Panc1 (cell line): ENCODE measurements at regions not wholly inside any gene's neighbourhood (a gene's known extent, or its start where the extent isn't known, plus 50 kb on each side); places are given as distances from the start of the nearest gene placed in this dataset.
A peak's percentile ranks its signal among the peaks of the same experiment; 100 is the strongest.

Experiments
- ATAC-seq: fragments of 200-7000 bp; cut with Tn5 transposase; 2 replicates; pipeline ENCODE4 v1.9.1; 2020; ENCODE audit warnings: mild to moderate bottlenecking, moderate library complexity
- BruUV-seq: library from RNA; stranded (reverse); fragments of 400-500 nt; replicated peaks from 2 replicates; lab custom pipeline; 2021; lab: Mats Ljungman, UMichigan
- CTCF ChIA-PET: fragments of 300-600 bp; sonication (Branson Sonifier 250); formaldehyde crosslinking; loops from one replicate; lab custom pipeline; 2022; ENCODE audit warnings: antibody characterized with exemption; lab: Charles Lee
- POLR2A ChIA-PET: fragments of 300-600 bp; sonication (Branson Sonifier 250); formaldehyde crosslinking; loops from one replicate; lab custom pipeline; 2022; ENCODE audit warnings: antibody characterized with exemption; lab: Charles Lee
- DNase-seq: peaks from one replicate; pipeline ENCODE4 v3.0.0-alpha.2; 2010; ENCODE audit warnings: low read depth, low spot score
- H3K27ac ChIP-seq: 2 replicates; pipeline ENCODE4 v1.5.1; 2011; ENCODE audit warnings: mild to moderate bottlenecking, low read length, inconsistent platforms
- H3K27me3 ChIP-seq: fragments of 200-500 bp; sonication (Bioruptor generic); 2 replicates; pipeline ENCODE4 v1.6.0; 2014; ENCODE audit warnings: low read length, inconsistent platforms; ENCODE audit not compliant: control insufficient read depth, insufficient read depth
- H3K36me3 ChIP-seq: fragments of 200-500 bp; sonication (Bioruptor generic); 2 replicates; pipeline ENCODE4 v1.5.1; 2014; ENCODE audit warnings: inconsistent platforms, mild to moderate bottlenecking, low read length, moderate library complexity; ENCODE audit not compliant: control insufficient read depth, insufficient read depth
- H3K4me1 ChIP-seq: 2 replicates; pipeline ENCODE4 v1.5.1; 2011; ENCODE audit warnings: inconsistent platforms, mild to moderate bottlenecking, low read length, moderate library complexity; ENCODE audit not compliant: control insufficient read depth, insufficient read depth
- H3K4me3 ChIP-seq, 2 experiments: 2 replicates each; pipeline ENCODE4 v1.5.1; 2011 to 2012; ENCODE audit warnings: low read depth in 2 of 2, low read length in 2 of 2, mild to moderate bottlenecking in 2 of 2, inconsistent platforms in 1 of 2, moderate library complexity in 1 of 2
- H3K9me3 ChIP-seq: fragments of 200-500 bp; sonication (Bioruptor generic); 2 replicates; pipeline ENCODE4 v1.5.1; 2014; ENCODE audit warnings: low read depth, mild to moderate bottlenecking, inconsistent platforms, low read length, moderate library complexity; ENCODE audit not compliant: control insufficient read depth, insufficient read depth
- POLR2AphosphoS5 ChIP-seq: IDR thresholded peaks from 2 replicates; pipeline ENCODE4 v1.6.1; 2012; ENCODE audit warnings: mild to moderate bottlenecking, low read depth, low read length, moderate library complexity
- SIN3A ChIP-seq: IDR thresholded peaks from 2 replicates; pipeline ENCODE4 v1.6.1; 2012; ENCODE audit warnings: low read depth, mild to moderate bottlenecking, low read length, moderate library complexity, borderline replicate concordance; ENCODE audit not compliant: insufficient read depth
- TCF7L2 ChIP-seq: IDR thresholded peaks from 2 replicates; pipeline ENCODE4 v1.6.1; 2011; ENCODE audit warnings: mild to moderate bottlenecking, low read depth, low read length, inconsistent platforms
- in situ Hi-C: cut with HindIII; loops from 2 replicates; pipeline ENCODE4 v1.10.0; 2016; ENCODE audit warnings: low sequenced_read_pairs, low pct_unique_long_range_greater_than_20kb
- intact Hi-C: fragments of 100-400 bp; cut with micrococcal nuclease; formaldehyde crosslinking; loops from one replicate; pipeline ENCODE4 v1.10.0; 2022; ENCODE audit not compliant: unreplicated experiment
- TF ChIP-seq, protein P1 (sequence below), 2 experiments: IDR thresholded peaks; 2 replicates each; pipeline ENCODE4 v1.6.1; 2011 to 2012; ENCODE audit warnings: low read depth in 2 of 2, control low read depth in 1 of 2, low read length in 1 of 2, mild to moderate bottlenecking in 1 of 2, moderate library complexity in 1 of 2; ENCODE audit not compliant: insufficient read depth in 1 of 2
- TF ChIP-seq, protein P2 (sequence below): fragments of 450-650 bp; IDR thresholded peaks from 2 replicates; pipeline ENCODE4 v1.5.1; 2017; ENCODE audit warnings: mild to moderate bottlenecking

DNA sequence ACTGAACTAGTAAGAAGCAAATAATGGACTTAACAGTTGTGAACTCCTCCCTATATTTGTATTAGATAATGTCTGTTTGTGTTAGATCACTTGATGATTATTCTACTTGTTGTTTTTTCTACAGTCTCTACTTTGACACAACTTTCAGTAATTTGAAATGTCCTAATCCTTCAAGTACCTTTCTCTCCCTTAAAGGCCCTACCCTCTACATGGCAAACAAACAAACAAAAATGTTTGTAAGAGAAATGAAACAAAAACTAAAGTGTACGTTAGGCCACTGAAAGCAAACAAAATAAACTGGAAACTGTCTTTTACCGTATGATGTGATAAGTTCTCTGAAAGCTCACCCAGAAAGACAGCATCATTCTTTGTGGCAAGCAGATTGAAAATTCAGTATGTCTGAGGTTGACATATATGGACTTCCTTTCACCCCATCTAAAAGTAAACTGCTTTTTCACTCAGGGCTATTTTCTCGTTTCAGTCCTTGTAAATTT lies 255.9 kb upstream of the SNX7 start:
- ChIA-PET CTCF (no interaction called here), POLR2A (interaction anchor here (0.7 kb wide), 1 partner anchor 86 kb away, joined by 3 read pairs; no protein-coding TSS in a partner anchor)
- BruUV-seq, result no TSS peak
- no peaks in the 10 kb centered on the region for H3K36me3 ChIP-seq
- peaks cover 9% of the 10 kb centered on the region; the same call in 1 of the 2 replicates for H3K4me1 ChIP-seq
- TF ChIP-seq POLR2AphosphoS5 (no peak), TCF7L2 (peak; percentile 12; the same call in 1 of the 2 replicates)
- TF ChIP-seq, protein P1, sequence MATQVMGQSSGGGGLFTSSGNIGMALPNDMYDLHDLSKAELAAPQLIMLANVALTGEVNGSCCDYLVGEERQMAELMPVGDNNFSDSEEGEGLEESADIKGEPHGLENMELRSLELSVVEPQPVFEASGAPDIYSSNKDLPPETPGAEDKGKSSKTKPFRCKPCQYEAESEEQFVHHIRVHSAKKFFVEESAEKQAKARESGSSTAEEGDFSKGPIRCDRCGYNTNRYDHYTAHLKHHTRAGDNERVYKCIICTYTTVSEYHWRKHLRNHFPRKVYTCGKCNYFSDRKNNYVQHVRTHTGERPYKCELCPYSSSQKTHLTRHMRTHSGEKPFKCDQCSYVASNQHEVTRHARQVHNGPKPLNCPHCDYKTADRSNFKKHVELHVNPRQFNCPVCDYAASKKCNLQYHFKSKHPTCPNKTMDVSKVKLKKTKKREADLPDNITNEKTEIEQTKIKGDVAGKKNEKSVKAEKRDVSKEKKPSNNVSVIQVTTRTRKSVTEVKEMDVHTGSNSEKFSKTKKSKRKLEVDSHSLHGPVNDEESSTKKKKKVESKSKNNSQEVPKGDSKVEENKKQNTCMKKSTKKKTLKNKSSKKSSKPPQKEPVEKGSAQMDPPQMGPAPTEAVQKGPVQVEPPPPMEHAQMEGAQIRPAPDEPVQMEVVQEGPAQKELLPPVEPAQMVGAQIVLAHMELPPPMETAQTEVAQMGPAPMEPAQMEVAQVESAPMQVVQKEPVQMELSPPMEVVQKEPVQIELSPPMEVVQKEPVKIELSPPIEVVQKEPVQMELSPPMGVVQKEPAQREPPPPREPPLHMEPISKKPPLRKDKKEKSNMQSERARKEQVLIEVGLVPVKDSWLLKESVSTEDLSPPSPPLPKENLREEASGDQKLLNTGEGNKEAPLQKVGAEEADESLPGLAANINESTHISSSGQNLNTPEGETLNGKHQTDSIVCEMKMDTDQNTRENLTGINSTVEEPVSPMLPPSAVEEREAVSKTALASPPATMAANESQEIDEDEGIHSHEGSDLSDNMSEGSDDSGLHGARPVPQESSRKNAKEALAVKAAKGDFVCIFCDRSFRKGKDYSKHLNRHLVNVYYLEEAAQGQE (IDR thresholded peaks at IDR 0.05; ENCODE audit: insufficient read depth in 1 of 2, low read depth in 2 of 2, low read length in 1 of 2), result no peak
- intact Hi-C loops, result no loop called here
- no peak overlapping the region for H3K4me3 ChIP-seq
- H3K27ac ChIP-seq, result peak overlapping the region; percentile 48; the same call in 1 of the 2 replicates
- no peaks in the 10 kb centered on the region for H3K27me3 ChIP-seq
- DNase-seq (no peak), ATAC-seq (peak; percentile 17; the same call in 1 of the 2 replicates)
- in situ Hi-C loops, result no loop called here
- H3K9me3 ChIP-seq, result no peaks in the 10 kb centered on the region

DNA sequence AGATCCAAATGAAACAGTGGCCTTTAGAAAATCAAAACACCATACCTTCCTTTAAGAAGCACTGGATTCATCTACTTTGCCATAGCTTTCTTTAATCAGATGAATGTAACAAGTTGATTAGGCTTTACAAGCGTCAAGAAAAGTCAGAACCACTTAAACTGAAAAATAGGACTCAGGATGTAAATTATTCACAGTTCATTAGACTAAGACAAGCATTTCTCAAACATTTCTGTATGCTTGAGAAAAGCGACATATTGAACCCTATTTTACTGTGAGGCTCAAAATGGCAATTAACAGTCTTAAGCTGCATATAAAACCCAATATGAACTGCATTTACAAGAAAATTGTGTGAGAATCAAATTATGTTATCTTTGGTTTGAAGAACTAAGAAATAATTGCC lies 256.7 kb upstream of the SNX7 start:
- ChIA-PET POLR2A (interaction anchor here (0.7 kb wide), 1 partner anchor 86 kb away, joined by 3 read pairs; no protein-coding TSS in a partner anchor), CTCF (no interaction called here)
- DNase-seq, result no peak
- intact Hi-C loops (no loop called here), in situ Hi-C loops (no loop called here)
- H3K4me1 ChIP-seq, result peaks cover 9% of the 10 kb centered on the region; the same call in 1 of the 2 replicates
- H3K4me3 ChIP-seq, result no peak overlapping the region
- no peaks in the 10 kb centered on the region for H3K9me3 ChIP-seq
- peak overlapping the region; percentile 57; the same call in 1 of the 2 replicates for H3K27ac ChIP-seq
- no TSS peak for BruUV-seq
- no peak for ATAC-seq
- TF ChIP-seq TCF7L2 (no peak), SIN3A (no peak), POLR2AphosphoS5 (no peak)
- TF ChIP-seq, protein P2, sequence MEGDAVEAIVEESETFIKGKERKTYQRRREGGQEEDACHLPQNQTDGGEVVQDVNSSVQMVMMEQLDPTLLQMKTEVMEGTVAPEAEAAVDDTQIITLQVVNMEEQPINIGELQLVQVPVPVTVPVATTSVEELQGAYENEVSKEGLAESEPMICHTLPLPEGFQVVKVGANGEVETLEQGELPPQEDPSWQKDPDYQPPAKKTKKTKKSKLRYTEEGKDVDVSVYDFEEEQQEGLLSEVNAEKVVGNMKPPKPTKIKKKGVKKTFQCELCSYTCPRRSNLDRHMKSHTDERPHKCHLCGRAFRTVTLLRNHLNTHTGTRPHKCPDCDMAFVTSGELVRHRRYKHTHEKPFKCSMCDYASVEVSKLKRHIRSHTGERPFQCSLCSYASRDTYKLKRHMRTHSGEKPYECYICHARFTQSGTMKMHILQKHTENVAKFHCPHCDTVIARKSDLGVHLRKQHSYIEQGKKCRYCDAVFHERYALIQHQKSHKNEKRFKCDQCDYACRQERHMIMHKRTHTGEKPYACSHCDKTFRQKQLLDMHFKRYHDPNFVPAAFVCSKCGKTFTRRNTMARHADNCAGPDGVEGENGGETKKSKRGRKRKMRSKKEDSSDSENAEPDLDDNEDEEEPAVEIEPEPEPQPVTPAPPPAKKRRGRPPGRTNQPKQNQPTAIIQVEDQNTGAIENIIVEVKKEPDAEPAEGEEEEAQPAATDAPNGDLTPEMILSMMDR, result no peak
- TF ChIP-seq, protein P1 (IDR thresholded peaks at IDR 0.05; ENCODE audit: insufficient read depth in 1 of 2, low read depth in 2 of 2, low read length in 1 of 2), result no peak
- H3K27me3 ChIP-seq, result no peaks in the 10 kb centered on the region
- no peaks in the 10 kb centered on the region for H3K36me3 ChIP-seq
